ENCODE measurements at regions not wholly inside any gene's neighbourhood (a gene's known extent, or its start where the extent isn't known, plus 50 kb on each side); places are given as distances from the start of the nearest gene placed in this dataset.

DNA sequence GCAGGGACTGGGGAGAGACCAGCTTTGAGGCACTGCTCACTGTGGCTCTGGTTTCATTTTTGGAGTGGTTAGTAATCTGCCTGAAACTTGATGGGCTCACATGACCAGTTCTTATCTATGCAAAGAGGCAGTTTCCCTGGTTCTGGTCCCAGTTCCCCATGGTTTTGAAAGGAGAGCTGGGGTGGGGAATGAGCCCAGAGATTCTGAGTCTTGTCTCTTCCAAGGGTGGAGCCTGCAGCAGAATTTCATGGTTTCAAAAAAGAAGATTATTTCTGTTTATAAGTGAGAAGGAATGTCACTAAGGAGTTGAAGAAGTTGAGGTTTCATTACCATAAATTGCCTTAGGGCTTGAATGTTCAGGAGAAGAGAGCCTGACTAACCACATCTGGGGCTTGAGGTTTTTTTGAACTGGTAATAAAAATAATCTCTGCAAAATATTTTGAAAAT lies 190.2 kb upstream of the HABP2 start:
- TF ChIP-seq GATA2 (IDR thresholded peaks at IDR 0.05; ENCODE audit: low read depth, low read length) (no peak), GATA3 (IDR thresholded peaks at IDR 0.05; ENCODE audit: low read depth, low read length) (no peak)
